Skeletal muscle satellite cell (primary cell): ENCODE measurements at regions not wholly inside any gene's neighbourhood (a gene's known extent, or its start where the extent isn't known, plus 50 kb on each side); places are given as distances from the start of the nearest gene placed in this dataset.

Experiments
- H3K27me3 ChIP-seq: 2 replicates; pipeline ENCODE4 v1.7.0; 2013; ENCODE audit warnings: low read length; ENCODE audit not compliant: control insufficient read depth, insufficient read depth
- H3K36me3 ChIP-seq: 2 replicates; pipeline ENCODE4 v1.7.0; 2013; ENCODE audit warnings: mild to moderate bottlenecking, control low read depth, low read length; ENCODE audit not compliant: insufficient read depth
- H3K4me1 ChIP-seq: 2 replicates; pipeline ENCODE4 v1.7.0; 2013; ENCODE audit warnings: low read length; ENCODE audit not compliant: control insufficient read depth, insufficient read depth
- H3K4me2 ChIP-seq: 2 replicates; pipeline ENCODE4 v1.7.0; 2013; ENCODE audit warnings: mild to moderate bottlenecking, low read length
- H3K4me3 ChIP-seq: 2 replicates; pipeline ENCODE4 v1.7.0; 2013; ENCODE audit warnings: low read length
- H3K9ac ChIP-seq: 2 replicates; pipeline ENCODE4 v1.7.0; 2013; ENCODE audit warnings: mild to moderate bottlenecking, low read depth, low read length, moderate library complexity
- H3K9me3 ChIP-seq: replicated peaks from 2 replicates; pipeline ENCODE4 v1.7.0; 2013; ENCODE audit warnings: mild to moderate bottlenecking, control low read depth, low read length

DNA sequence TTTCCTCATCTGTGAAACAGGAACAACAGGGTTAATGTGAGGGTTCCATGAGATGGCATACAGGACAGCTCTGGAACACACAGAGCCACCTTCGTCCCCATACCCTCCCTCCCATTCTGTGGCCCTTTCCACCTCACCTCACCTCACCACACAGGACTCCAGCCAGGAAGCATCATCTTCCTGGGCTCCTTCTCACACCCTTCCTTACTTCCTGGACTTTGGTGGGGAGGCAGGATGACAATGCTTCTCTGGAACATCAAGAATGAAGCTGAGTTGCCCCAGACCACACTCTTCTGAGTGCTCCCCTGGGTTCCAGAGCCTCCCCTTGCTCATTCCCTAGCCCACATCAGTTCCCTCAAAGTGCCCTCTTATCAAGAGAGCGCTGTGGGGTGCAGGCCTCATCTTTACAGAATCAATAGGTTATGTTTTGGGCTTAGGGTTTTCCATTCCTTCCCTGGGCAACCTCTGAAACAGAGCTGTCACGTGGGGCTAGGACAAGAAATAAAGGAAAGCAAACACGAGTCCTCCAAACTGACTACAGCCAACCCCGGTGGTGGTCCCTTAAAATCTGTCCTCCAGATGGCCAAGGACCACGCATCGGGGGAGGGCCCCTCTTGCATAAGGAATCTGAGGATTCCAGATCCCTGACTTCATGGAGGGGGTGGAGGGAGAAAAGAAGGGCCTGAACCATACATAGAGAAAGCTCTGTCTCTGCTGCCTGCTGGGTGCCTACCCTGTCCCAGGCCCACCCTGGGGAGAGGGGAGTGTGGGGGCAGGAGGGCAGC, 74.4 kb upstream of the ATP6AP2 start:
- no peaks in the 10 kb centered on the region for H3K36me3 ChIP-seq
- no peak overlapping the region for H3K9ac ChIP-seq
- peaks cover 36% of the 10 kb centered on the region for H3K27me3 ChIP-seq
- peaks cover 16% of the 10 kb centered on the region for H3K4me1 ChIP-seq
- no peaks in the 10 kb centered on the region for H3K9me3 ChIP-seq
- no peak overlapping the region for H3K4me2 ChIP-seq
- H3K4me3 ChIP-seq: no peak overlapping the region

DNA sequence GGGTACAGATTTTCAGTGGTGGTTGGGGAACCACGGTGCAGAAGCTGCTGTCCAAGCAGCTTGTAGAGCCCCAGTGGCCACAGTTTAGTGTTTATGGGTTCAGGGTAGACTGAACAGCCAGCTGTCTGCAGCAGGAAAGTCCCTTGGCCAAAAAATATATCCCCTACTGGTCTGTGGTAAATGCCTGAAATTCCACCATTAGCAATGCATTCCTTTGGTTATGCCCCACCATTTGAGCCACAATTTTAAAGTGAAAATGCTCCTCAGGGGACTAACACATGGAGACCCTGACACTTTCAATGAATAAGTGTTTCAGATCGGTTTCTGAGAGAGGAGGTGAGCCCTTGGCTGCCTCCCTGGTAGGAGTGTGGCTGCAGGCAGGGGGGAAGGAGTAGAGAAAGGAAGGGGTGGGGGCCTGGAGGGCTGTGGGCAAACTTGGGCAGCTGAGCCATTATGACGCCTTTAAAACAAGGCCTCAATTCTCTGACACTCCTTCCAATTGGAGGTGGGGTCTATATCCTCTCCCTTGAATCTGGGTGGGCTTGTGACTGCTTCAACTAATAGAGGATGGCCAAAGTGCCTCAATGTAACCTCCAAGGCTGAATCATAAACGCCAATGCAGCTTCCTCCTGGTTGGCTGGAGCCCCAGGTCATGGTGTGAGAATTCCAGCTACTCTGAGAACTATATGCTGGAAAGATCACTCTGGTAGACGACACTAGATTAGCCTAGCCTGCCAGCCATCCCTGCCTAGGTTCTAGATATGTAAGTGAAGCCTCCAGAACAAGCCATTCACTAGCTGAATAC, 75.8 kb upstream of the ATP6AP2 start:
- peak overlapping the region; percentile 38 for H3K4me2 ChIP-seq

DNA sequence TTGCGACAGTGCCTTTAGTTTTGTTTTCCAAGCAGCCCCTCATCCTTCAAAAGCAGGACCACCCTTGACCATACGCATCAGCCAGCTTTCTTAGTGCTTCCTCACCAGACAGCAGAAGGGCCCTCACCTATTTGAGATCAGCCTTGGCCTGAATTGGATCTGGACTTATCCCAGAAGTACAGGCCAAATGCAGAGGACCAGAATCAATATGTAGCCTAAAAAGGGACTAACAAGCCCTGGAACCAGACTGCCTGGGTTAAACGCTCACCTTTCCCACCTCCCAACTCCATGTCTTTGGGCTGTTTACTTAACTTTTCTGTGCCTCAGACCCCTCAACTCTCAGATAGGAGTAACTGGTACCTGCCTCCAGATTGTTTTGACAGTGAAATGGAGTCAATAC, 77.7 kb upstream of the ATP6AP2 start:
- Histone ChIP-seq H3K4me2 (no peak overlapping the region), H3K4me3 (no peak overlapping the region), H3K27me3 (peaks cover 27% of the 10 kb centered on the region), H3K9me3 (no peaks in the 10 kb centered on the region), H3K36me3 (no peaks in the 10 kb centered on the region), H3K9ac (no peak overlapping the region), H3K4me1 (peaks cover 16% of the 10 kb centered on the region)

More for the DNA sequence above, 75.8 kb upstream of the ATP6AP2 start:
- peaks cover 38% of the 10 kb centered on the region for H3K27me3 ChIP-seq
- H3K9ac ChIP-seq: no peak overlapping the region
- H3K4me3 ChIP-seq: no peak overlapping the region
- H3K9me3 ChIP-seq: no peaks in the 10 kb centered on the region
- no peaks in the 10 kb centered on the region for H3K36me3 ChIP-seq
- H3K4me1 ChIP-seq: peaks cover 16% of the 10 kb centered on the region

DNA sequence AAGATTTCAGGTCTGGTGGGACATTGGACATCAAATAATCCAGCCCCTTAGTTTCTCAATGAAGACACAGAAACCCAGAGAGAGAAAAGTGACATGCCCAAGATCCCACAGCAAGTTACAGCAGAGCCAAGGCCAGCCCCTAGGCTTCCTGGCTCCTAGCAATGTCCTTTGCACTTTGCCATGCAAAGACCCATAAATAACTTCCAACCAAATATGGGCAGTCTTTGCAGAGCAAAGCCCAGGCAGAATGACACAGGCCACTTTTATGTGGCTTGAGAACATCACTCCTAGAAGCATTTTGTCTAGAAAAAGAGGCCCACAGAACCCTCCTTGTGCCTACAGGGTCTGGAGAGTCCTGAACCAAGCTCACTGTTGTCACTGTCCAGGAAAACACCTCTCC, 78.1 kb upstream of the ATP6AP2 start:
- H3K9me3 ChIP-seq: no peaks in the 10 kb centered on the region
- H3K9ac ChIP-seq: no peak overlapping the region
- no peak overlapping the region for H3K4me2 ChIP-seq
- no peaks in the 10 kb centered on the region for H3K36me3 ChIP-seq
- H3K4me3 ChIP-seq: no peak overlapping the region
- H3K4me1 ChIP-seq: peaks cover 16% of the 10 kb centered on the region
- H3K27me3 ChIP-seq: peaks cover 29% of the 10 kb centered on the region

DNA sequence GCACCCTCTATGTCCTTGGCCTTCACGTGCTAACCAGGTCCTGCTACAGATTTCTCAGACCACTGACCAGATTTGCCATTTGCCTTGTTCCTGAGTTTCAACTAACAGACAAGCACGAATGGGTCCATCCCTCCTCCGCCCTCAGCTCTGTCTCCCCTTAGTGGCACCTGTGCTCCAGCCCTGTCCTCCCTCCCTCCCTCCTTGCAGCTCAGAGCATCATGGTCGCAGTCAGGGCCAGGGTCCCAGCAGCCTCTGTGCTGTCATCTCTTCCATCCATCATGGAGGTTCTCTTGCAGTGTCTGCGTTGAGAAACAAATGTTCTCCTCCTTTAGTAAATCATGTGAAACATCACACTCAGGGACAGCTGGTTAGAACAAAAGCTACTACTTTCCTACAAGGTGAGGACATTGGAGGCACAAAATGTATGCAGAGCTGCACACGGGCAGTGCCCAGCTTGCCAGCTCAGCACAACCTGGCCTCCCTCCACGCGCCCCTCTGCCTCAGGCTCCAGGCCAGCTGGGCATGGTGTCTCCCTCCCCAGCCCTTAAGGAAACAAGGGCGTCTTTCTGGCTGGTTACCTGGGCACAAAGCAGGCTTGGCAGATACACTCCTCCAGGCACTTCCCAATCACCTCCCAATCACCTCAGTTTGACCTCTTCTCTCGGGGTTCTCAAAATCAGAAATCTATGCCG, 79.5 kb upstream of the ATP6AP2 start:
- no peak overlapping the region for H3K9ac ChIP-seq
- H3K27me3 ChIP-seq: peaks cover 36% of the 10 kb centered on the region
- no peak overlapping the region for H3K4me2 ChIP-seq
- no peak overlapping the region for H3K4me3 ChIP-seq
- H3K9me3 ChIP-seq: no peaks in the 10 kb centered on the region
- H3K4me1 ChIP-seq: peaks cover 16% of the 10 kb centered on the region
- H3K36me3 ChIP-seq: no peaks in the 10 kb centered on the region

DNA sequence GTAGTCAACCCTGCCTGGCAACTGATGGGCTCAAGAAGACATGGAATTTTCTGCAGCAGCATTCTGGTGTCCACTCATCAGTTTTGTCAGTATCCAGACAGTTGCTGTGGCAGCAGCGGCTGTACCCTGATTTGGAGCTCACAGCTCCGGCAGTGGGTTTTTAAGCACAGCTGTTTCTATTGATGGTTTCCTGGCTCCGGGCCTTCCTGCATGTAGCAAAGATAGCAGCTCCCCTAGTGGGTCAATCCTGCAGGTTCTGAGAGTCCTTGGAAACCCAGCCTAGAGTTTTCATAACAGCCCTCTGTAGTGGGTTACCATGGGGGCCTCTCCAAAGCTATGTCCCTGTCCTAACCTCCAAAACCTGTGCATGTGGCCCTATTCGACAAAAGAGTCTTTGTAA, 84.0 kb upstream of the ATP6AP2 start:
- H3K27me3 ChIP-seq: peaks cover 36% of the 10 kb centered on the region
- no peaks in the 10 kb centered on the region for H3K9me3 ChIP-seq
- no peaks in the 10 kb centered on the region for H3K36me3 ChIP-seq
- H3K4me1 ChIP-seq: no peaks in the 10 kb centered on the region
- no peak overlapping the region for H3K4me3 ChIP-seq
- no peak overlapping the region for H3K9ac ChIP-seq
- H3K4me2 ChIP-seq: no peak overlapping the region

DNA sequence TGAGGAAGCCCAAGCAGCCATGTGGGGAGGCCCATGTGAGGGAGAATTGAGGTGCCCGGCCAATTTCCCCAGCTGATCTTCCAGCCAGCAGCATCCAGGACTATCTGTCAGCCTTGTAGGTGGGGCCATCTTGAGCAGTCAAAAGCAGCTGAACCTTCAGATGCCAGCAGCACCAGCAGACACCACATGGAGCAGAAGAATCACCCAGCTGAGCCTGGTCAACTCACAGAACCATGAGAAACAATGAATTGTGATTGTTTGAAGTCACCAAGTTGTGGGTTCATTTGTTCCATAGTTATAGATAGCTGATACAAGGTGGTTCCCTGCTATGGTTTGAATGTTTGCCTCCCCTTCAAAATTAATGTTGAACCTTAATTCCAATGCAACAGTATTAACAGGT, 85.1 kb upstream of the ATP6AP2 start:
- no peaks in the 10 kb centered on the region for H3K9me3 ChIP-seq
- H3K4me2 ChIP-seq: no peak overlapping the region
- H3K36me3 ChIP-seq: no peaks in the 10 kb centered on the region
- no peak overlapping the region for H3K9ac ChIP-seq
- peaks cover 27% of the 10 kb centered on the region for H3K27me3 ChIP-seq
- no peaks in the 10 kb centered on the region for H3K4me1 ChIP-seq
- H3K4me3 ChIP-seq: no peak overlapping the region

DNA sequence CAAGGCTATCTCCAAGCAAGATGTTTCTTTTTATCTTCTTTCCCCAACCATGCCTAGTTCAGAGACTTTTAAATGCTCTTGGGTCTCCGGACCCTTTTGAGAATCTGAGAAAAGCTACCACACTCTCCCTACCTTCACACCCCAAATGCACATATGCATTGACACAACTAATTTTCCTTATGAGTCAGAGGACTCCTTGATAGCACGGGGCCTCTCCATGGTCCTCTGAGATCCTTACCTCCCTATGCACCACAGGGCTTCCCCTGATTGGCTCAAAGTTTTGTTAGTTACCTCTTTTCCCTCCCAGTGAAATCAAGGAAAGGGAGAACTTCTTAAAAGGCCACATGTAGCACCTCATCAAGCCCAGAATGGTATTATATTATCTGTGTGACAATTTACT, 86.8 kb upstream of the ATP6AP2 start:
- H3K9me3 ChIP-seq: no peaks in the 10 kb centered on the region
- H3K36me3 ChIP-seq: no peaks in the 10 kb centered on the region
- H3K4me1 ChIP-seq: no peaks in the 10 kb centered on the region
- no peak overlapping the region for H3K9ac ChIP-seq
- no peak overlapping the region for H3K4me2 ChIP-seq
- no peak overlapping the region for H3K4me3 ChIP-seq
- H3K27me3 ChIP-seq: peaks cover 41% of the 10 kb centered on the region

DNA sequence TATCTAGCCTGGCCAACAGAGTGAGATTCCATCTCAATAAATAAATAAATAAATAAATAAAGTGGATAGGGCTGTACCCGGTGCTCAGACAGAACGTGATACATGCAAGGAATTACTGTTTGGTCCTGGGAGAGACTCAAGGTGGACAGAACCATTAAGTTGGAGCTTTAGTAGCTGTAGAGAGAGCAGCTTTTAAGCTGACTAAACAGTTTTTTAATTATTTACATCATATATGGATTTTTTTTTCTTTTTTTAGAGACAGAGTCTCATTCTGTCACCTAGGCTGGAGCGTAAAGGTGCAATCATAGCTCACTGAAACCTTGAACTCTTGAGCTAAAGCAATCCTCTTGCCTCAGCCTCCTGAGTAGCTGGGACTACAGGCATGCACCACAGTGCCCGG, 92.5 kb upstream of the ATP6AP2 start:
- peaks cover 3% of the 10 kb centered on the region for H3K9me3 ChIP-seq
- peaks cover 27% of the 10 kb centered on the region for H3K27me3 ChIP-seq
- H3K9ac ChIP-seq: no peak overlapping the region
- H3K4me3 ChIP-seq: no peak overlapping the region
- H3K4me1 ChIP-seq: no peaks in the 10 kb centered on the region
- no peak overlapping the region for H3K4me2 ChIP-seq
- no peaks in the 10 kb centered on the region for H3K36me3 ChIP-seq

DNA sequence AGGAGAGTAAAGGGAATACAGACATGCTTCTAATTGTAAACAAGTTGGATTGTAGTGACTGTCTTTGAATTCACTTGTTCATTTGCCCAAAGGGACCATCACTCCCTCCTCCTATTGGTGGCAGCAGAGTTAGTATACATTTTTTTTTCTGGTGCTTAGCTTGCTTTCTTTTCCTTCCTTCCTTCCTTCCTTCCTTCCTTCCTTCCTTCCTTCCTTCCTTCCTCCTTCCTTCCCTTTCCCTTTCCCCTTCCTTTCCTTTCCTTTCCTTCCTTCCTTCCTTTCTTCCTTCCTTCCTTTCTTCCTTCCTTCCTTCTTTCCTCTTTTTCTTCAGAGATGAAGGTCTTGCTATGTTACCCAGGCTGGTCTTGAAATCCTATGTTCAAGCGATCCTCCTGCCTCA, 94.8 kb upstream of the ATP6AP2 start:
- Histone ChIP-seq H3K4me2 (no peak overlapping the region), H3K4me3 (no peak overlapping the region), H3K4me1 (no peaks in the 10 kb centered on the region), H3K9ac (no peak overlapping the region), H3K9me3 (peaks cover 3% of the 10 kb centered on the region), H3K36me3 (no peaks in the 10 kb centered on the region), H3K27me3 (peaks cover 45% of the 10 kb centered on the region)

DNA sequence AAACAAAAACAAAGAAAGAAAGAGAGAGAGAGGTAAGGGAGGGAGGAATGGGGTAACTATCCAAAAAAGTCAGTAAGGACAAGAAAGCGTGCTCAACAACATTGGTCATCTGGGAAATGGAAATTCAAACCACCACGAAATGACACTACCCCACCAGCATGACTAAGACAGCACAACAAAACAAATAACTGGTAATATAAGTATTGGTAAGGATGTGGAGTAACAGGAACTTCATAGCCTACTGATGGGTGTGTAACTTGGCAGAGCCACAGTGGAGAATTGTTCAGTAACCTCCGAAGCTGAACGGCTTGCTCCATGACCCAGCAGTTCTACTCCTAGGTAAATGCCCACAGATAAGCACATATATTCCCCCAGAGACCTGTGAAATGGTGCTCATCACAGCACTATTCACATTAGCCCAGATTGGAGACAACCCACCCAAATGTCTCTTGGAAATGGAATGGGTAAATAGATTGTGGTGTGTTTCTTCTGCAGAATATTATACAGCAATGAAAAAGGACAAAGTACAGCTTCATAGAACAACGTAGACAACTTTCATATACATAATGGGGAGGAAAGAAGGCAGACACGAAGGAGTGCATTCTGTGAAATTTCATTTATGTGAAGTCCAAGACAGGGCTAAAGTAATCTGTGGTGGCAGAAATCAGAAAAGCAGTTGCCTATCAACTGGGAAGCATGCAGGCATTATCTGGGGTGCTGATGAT, 95.5 kb upstream of the ATP6AP2 start:
- Histone ChIP-seq H3K4me2 (no peak overlapping the region), H3K4me3 (no peak overlapping the region), H3K27me3 (peaks cover 48% of the 10 kb centered on the region), H3K9me3 (peaks cover 3% of the 10 kb centered on the region), H3K36me3 (no peaks in the 10 kb centered on the region), H3K4me1 (no peaks in the 10 kb centered on the region), H3K9ac (no peak overlapping the region)
